ENCODE measurements at regions not wholly inside any gene's neighbourhood (a gene's known extent, or its start where the extent isn't known, plus 50 kb on each side); places are given as distances from the start of the nearest gene placed in this dataset.

DNA sequence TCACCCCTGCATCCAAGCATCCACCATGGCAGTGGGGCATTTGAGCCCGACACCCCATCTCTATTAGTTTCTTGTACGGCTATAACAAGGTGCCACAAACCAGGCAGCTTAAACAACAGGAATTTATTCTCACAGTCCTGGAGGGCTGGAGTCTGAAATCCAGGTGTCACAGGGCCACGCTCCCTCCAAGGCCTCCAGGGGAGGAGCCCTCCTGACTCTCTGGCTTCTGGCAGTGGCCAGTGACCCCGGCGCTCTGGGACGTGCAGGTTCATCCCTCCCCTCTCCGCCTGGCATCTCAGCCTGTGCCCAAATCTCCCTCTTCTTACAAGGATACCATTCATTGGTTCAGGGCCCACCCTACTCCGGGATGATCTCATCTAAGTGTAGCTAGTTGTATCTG lies 394.5 kb upstream of the IRX1 start (continued):
- TF ChIP-seq, protein P1, sequence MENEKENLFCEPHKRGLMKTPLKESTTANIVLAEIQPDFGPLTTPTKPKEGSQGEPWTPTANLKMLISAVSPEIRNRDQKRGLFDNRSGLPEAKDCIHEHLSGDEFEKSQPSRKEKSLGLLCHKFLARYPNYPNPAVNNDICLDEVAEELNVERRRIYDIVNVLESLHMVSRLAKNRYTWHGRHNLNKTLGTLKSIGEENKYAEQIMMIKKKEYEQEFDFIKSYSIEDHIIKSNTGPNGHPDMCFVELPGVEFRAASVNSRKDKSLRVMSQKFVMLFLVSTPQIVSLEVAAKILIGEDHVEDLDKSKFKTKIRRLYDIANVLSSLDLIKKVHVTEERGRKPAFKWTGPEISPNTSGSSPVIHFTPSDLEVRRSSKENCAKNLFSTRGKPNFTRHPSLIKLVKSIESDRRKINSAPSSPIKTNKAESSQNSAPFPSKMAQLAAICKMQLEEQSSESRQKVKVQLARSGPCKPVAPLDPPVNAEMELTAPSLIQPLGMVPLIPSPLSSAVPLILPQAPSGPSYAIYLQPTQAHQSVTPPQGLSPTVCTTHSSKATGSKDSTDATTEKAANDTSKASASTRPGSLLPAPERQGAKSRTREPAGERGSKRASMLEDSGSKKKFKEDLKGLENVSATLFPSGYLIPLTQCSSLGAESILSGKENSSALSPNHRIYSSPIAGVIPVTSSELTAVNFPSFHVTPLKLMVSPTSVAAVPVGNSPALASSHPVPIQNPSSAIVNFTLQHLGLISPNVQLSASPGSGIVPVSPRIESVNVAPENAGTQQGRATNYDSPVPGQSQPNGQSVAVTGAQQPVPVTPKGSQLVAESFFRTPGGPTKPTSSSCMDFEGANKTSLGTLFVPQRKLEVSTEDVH (IDR thresholded peaks at IDR 0.05; ENCODE audit: low read depth, partially characterized antibody) = no peak
- TF ChIP-seq JUND (IDR thresholded peaks at IDR 0.05; ENCODE audit: low read depth, low read length) = no peak

DNA sequence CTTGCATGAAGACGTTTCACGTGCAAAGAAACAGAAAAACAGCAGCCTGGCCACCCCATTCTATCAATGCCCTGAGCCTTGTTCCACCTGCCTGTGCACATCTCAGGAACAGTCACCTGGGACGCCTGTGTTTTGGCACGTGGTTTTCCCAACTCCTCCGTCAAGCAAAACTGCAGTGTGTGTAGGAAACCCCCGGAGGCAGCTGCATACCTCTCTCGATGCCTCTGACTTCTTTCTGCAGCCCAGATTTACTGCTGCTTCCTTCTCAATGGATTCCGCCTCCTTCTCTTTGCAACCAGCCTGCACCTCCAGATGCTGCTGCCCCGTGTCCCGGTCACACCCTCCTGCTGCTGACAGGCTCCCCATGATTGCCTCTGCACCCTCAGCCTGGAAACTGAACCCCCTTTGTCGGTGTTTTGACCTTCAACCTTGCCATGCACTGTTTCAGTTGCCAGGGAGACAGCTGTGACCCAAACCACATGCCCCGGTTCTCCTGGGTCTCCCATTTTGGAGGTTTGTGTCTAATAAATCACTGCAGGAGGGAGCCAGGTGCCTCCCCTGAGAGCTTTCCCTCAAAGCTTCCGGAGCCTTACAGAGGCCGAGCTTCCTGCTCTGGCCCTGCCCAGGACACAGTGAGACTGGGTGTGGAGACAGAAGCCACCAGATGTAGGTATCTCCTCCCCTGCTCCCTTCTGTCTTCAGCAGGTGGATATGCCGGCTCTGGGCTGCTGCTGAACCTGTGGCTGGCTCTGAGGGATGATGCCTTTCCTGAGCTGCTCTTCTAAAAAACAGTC lies 395.5 kb upstream of the IRX1 start:
- intact Hi-C loops (cut with micrococcal nuclease; ENCODE audit: unreplicated experiment) = no loop called here
- DNase-seq (ENCODE audit: low read depth, low spot score) (no peak), FAIRE-seq (no peak), ATAC-seq (no peak)
- H3K4me1 ChIP-seq (ENCODE audit: control insufficient read depth, insufficient read depth, low read length) = no peaks in the 10 kb centered on the region
- ChIA-PET SMC1A (ENCODE audit: uncharacterized antibody, unreplicated experiment) (no interaction called here), CTCF (no interaction called here), RAD21 (ENCODE audit: unreplicated experiment) (no interaction called here), POLR2A (no interaction called here)
- H3K36me3 ChIP-seq (ENCODE audit: control insufficient read depth in 2 of 2, insufficient read depth in 2 of 2, low read length in 1 of 2) = no peaks in the 10 kb centered on the region
- in situ Hi-C loops (cut with MboI) = no loop called here
- H3K79me2 ChIP-seq (ENCODE audit: control insufficient read depth, insufficient read depth, low read length) = no peaks in the 10 kb centered on the region
- no peak overlapping the region for H3K4me2 ChIP-seq (ENCODE audit: control insufficient read depth, insufficient read depth)
- no peak overlapping the region for H2AFZ ChIP-seq (ENCODE audit: control insufficient read depth, low read depth, low read length)
- TF ChIP-seq SREBF1 (IDR thresholded peaks at IDR 0.05; ENCODE audit: low read length) (no peak), MXI1 (IDR thresholded peaks at IDR 0.05; ENCODE audit: low read depth, low read length) (no peak), ZNF217 (IDR thresholded peaks at IDR 0.05) (no peak), SMC3 (IDR thresholded peaks at IDR 0.05; ENCODE audit: borderline replicate concordance, low read length) (no peak), NR2F1 (conservative IDR thresholded peaks at IDR 0.05) (no peak), ETV6 (conservative IDR thresholded peaks at IDR 0.05 in 1 of 2, IDR thresholded peaks at IDR 0.05 in 1 of 2; ENCODE audit: borderline replicate concordance in 1 of 2, low read depth in 1 of 2) (no peak), MEF2B (IDR thresholded peaks at IDR 0.05; ENCODE audit: partially characterized antibody, poor library complexity, severe bottlenecking) (no peak)
- TF ChIP-seq, protein P2, sequence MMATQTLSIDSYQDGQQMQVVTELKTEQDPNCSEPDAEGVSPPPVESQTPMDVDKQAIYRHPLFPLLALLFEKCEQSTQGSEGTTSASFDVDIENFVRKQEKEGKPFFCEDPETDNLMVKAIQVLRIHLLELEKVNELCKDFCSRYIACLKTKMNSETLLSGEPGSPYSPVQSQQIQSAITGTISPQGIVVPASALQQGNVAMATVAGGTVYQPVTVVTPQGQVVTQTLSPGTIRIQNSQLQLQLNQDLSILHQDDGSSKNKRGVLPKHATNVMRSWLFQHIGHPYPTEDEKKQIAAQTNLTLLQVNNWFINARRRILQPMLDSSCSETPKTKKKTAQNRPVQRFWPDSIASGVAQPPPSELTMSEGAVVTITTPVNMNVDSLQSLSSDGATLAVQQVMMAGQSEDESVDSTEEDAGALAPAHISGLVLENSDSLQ (IDR thresholded peaks at IDR 0.05) = no peak
- TF ChIP-seq, protein P3, sequence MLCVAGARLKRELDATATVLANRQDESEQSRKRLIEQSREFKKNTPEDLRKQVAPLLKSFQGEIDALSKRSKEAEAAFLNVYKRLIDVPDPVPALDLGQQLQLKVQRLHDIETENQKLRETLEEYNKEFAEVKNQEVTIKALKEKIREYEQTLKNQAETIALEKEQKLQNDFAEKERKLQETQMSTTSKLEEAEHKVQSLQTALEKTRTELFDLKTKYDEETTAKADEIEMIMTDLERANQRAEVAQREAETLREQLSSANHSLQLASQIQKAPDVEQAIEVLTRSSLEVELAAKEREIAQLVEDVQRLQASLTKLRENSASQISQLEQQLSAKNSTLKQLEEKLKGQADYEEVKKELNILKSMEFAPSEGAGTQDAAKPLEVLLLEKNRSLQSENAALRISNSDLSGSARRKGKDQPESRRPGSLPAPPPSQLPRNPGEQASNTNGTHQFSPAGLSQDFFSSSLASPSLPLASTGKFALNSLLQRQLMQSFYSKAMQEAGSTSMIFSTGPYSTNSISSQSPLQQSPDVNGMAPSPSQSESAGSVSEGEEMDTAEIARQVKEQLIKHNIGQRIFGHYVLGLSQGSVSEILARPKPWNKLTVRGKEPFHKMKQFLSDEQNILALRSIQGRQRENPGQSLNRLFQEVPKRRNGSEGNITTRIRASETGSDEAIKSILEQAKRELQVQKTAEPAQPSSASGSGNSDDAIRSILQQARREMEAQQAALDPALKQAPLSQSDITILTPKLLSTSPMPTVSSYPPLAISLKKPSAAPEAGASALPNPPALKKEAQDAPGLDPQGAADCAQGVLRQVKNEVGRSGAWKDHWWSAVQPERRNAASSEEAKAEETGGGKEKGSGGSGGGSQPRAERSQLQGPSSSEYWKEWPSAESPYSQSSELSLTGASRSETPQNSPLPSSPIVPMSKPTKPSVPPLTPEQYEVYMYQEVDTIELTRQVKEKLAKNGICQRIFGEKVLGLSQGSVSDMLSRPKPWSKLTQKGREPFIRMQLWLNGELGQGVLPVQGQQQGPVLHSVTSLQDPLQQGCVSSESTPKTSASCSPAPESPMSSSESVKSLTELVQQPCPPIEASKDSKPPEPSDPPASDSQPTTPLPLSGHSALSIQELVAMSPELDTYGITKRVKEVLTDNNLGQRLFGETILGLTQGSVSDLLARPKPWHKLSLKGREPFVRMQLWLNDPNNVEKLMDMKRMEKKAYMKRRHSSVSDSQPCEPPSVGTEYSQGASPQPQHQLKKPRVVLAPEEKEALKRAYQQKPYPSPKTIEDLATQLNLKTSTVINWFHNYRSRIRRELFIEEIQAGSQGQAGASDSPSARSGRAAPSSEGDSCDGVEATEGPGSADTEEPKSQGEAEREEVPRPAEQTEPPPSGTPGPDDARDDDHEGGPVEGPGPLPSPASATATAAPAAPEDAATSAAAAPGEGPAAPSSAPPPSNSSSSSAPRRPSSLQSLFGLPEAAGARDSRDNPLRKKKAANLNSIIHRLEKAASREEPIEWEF (IDR thresholded peaks at IDR 0.05; ENCODE audit: insufficient replicate concordance, low read depth, low read length) = no peak
- H3K4me3 ChIP-seq = no peak overlapping the region
- H3K9ac ChIP-seq (ENCODE audit: control insufficient read depth, insufficient read depth, low read length) = no peak overlapping the region
- H4K20me1 ChIP-seq (ENCODE audit: control insufficient read depth, insufficient read depth) = no peaks in the 10 kb centered on the region
- H3K27me3 ChIP-seq (replicated peaks in 1 of 2; ENCODE audit: control insufficient read depth in 2 of 2, insufficient read depth in 2 of 2, low read length in 1 of 2) = no peaks in the 10 kb centered on the region
- no TSS peak for BruUV-seq (replicated peaks)
- no peaks in the 10 kb centered on the region; the same call in 2 of the 3 replicates for H3K9me3 ChIP-seq (replicated peaks; ENCODE audit: control insufficient read depth, insufficient read depth, low read length)
- 7% methylated on average over 14 of the region's 15 CpGs for WGBS (ENCODE audit: insufficient coverage, insufficient replicate concordance, low lambda C conversion rate, missing lambda C conversion rate)
- H3K27ac ChIP-seq (ENCODE audit: control insufficient read depth, insufficient read depth) = no peak overlapping the region
